NCI-H524 (cell line): ENCODE measurements at regions not wholly inside any gene's neighbourhood (a gene's known extent, or its start where the extent isn't known, plus 50 kb on each side); places are given as distances from the start of the nearest gene placed in this dataset.

Source experiments
- DNase-seq, 2 experiments: peaks; one replicate each; lab custom pipeline; 2025; lab: John Stamatoyannopoulos, UW

- no peak for DNase-seq
Observed at GRCh38 chr4:146998157-146998556, 52.5 kb upstream of the TTC29 start.

- no peak for DNase-seq
Observed at GRCh38 chr4:147003956-147004809, 58.5 kb upstream of the TTC29 start.

- DNase-seq, result no peak
Observed at GRCh38 chr4:147006229-147006628, 60.6 kb upstream of the TTC29 start.

GRCh38 chr4:147009875-147010274, 64.2 kb upstream of the TTC29 start:
- no peak for DNase-seq

GRCh38 chr4:147011411-147011810, 65.7 kb upstream of the TTC29 start:
- no peak for DNase-seq

GRCh38 chr4:147012059-147012707, 66.5 kb upstream of the TTC29 start:
- DNase-seq, result no peak

- DNase-seq, result no peak
Observed at GRCh38 chr4:147014946-147015345, 69.3 kb upstream of the TTC29 start.

GRCh38 chr4:147015491-147015890, 69.8 kb upstream of the TTC29 start:
- DNase-seq, result no peak

- no peak for DNase-seq
Observed at GRCh38 chr4:147017081-147017480, 71.4 kb upstream of the TTC29 start.

GRCh38 chr4:147019091-147019490, 73.4 kb upstream of the TTC29 start:
- peak in 1 of 2 experiments; percentile 25 for DNase-seq

- no peak for DNase-seq
Observed at GRCh38 chr4:147020456-147020855, 74.8 kb upstream of the TTC29 start.

GRCh38 chr4:147025042-147025441, 79.4 kb upstream of the TTC29 start:
- DNase-seq, result no peak

- DNase-seq, result no peak
Observed at GRCh38 chr4:147029296-147029695, 83.6 kb upstream of the TTC29 start.

GRCh38 chr4:147034372-147034771, 88.7 kb upstream of the TTC29 start:
- DNase-seq, result no peak

- no peak for DNase-seq
Observed at GRCh38 chr4:147037069-147037468, 91.4 kb upstream of the TTC29 start.

- peak in 1 of 2 experiments; percentile 6 for DNase-seq
Observed at GRCh38 chr4:147039976-147040575, 94.4 kb upstream of the TTC29 start.

- DNase-seq, result no peak
Observed at GRCh38 chr4:147040874-147041273, 95.2 kb upstream of the TTC29 start.

- no peak for DNase-seq
Observed at GRCh38 chr4:147041376-147041775, 95.7 kb upstream of the TTC29 start.

GRCh38 chr4:147042046-147042445, 96.4 kb upstream of the TTC29 start:
- DNase-seq, result no peak

GRCh38 chr4:147044241-147044640, 98.6 kb upstream of the TTC29 start:
- no peak for DNase-seq

GRCh38 chr4:147049946-147050345, 104.3 kb upstream of the TTC29 start:
- DNase-seq, result no peak

- no peak for DNase-seq
Observed at GRCh38 chr4:147050356-147050765, 104.7 kb upstream of the TTC29 start.

- DNase-seq, result no peak
Observed at GRCh38 chr4:147052361-147052760, 106.7 kb upstream of the TTC29 start.
